IMR-90 (cell line): ENCODE measurements at regions not wholly inside any gene's neighbourhood (a gene's known extent, or its start where the extent isn't known, plus 50 kb on each side); places are given as distances from the start of the nearest gene placed in this dataset.

Experiments used
- ATAC-seq: fragments of 200-7000 bp; cut with Tn5 transposase; 2 replicates; pipeline ENCODE4 v1.9.1; 2020; ENCODE audit warnings: low read depth, mild to moderate bottlenecking, moderate library complexity
- BruUV-seq: library from RNA; stranded (reverse); fragments of 400-500 nt; replicated peaks from 2 replicates; lab custom pipeline; 2021; lab: Mats Ljungman, UMichigan
- CTCF ChIA-PET: fragments of 300-600 bp; formaldehyde crosslinking; extraction: SDS; loops from one replicate; lab custom pipeline; 2021; ENCODE audit warnings: antibody characterized with exemption; lab: Yijun Ruan, JAX
- POLR2A ChIA-PET: fragments of 300-600 bp; sonication (Branson Sonifier 250); formaldehyde crosslinking; loops from one replicate; lab custom pipeline; 2022; ENCODE audit warnings: antibody characterized with exemption; ENCODE audit not compliant: unreplicated experiment; lab: Charles Lee
- DNase-seq: peaks from one replicate; pipeline ENCODE4 v3.0.0; 2013
- H2AFZ ChIP-seq: replicated peaks from 2 replicates; pipeline ENCODE3; 2013; ENCODE audit warnings: low read length, mild to moderate bottlenecking; ENCODE audit not compliant: poor library complexity
- H2AK5ac ChIP-seq: 2 replicates; pipeline ENCODE4 v1.6.1; 2013; ENCODE audit warnings: low read depth, low read length, inconsistent platforms
- H2AK9ac ChIP-seq: replicated peaks from 2 replicates; pipeline ENCODE3; 2013; ENCODE audit warnings: mild to moderate bottlenecking, low read depth, low read length, moderate library complexity; ENCODE audit not compliant: poor library complexity
- H2BK120ac ChIP-seq: 2 replicates; pipeline ENCODE4 v1.6.1; 2013; ENCODE audit warnings: low read depth, low read length, inconsistent platforms
- H2BK15ac ChIP-seq: 3 replicates; pipeline ENCODE4 v1.6.1; 2013; ENCODE audit warnings: low read depth, low read length, inconsistent platforms
- H2BK20ac ChIP-seq: 2 replicates; pipeline ENCODE4 v1.6.1; 2013; ENCODE audit warnings: low read depth, mild to moderate bottlenecking, inconsistent platforms, low read length, moderate library complexity
- H2BK5ac ChIP-seq: 2 replicates; pipeline ENCODE4 v1.6.1; 2013; ENCODE audit warnings: mild to moderate bottlenecking, low read depth, low read length, inconsistent platforms; ENCODE audit not compliant: poor library complexity, severe bottlenecking
- H3K14ac ChIP-seq: replicated peaks from 2 replicates; pipeline ENCODE4 v1.6.1; 2013; ENCODE audit warnings: low read depth, low read length, inconsistent platforms
- H3K18ac ChIP-seq: 2 replicates; pipeline ENCODE4 v1.6.1; 2013; ENCODE audit warnings: low read depth, low read length, control low read depth
- H3K23ac ChIP-seq: 2 replicates; pipeline ENCODE4 v1.6.1; 2013; ENCODE audit warnings: low read depth, low read length, inconsistent platforms
- H3K27ac ChIP-seq: 2 replicates; pipeline ENCODE4 v1.5.1; 2013; ENCODE audit warnings: mild to moderate bottlenecking, control low read depth, low read length; ENCODE audit not compliant: insufficient read depth
- H3K27me3 ChIP-seq: 2 replicates; pipeline ENCODE4 v1.6.1; 2013; ENCODE audit warnings: low read length; ENCODE audit not compliant: control insufficient read depth, insufficient read depth
- H3K36me3 ChIP-seq: 2 replicates; pipeline ENCODE4 v1.6.1; 2013; ENCODE audit warnings: low read length, mixed read lengths; ENCODE audit not compliant: control insufficient read depth, insufficient read depth
- H3K4ac ChIP-seq: 2 replicates; pipeline ENCODE4 v1.6.1; 2013; ENCODE audit warnings: low read depth, low read length, inconsistent platforms
- H3K4me1 ChIP-seq: 2 replicates; pipeline ENCODE4 v1.6.1; 2013; ENCODE audit warnings: low read length, mixed read lengths; ENCODE audit not compliant: control insufficient read depth, insufficient read depth
- H3K4me2 ChIP-seq: 2 replicates; pipeline ENCODE4 v1.6.1; 2013; ENCODE audit warnings: low read depth, mild to moderate bottlenecking, control low read depth, low read length, moderate library complexity
- H3K4me3 ChIP-seq: 2 replicates; pipeline ENCODE4 v1.5.1; 2013; ENCODE audit warnings: low read depth, mild to moderate bottlenecking, control low read depth, low read length, moderate library complexity; ENCODE audit not compliant: insufficient read depth
- H3K56ac ChIP-seq: 2 replicates; pipeline ENCODE4 v1.6.1; 2013; ENCODE audit warnings: low read length, inconsistent platforms; ENCODE audit not compliant: insufficient read depth; ENCODE audit errors: extremely low read depth
- H3K79me1 ChIP-seq, 2 experiments: 2 replicates each; pipeline ENCODE4 v1.6.1; 2013; ENCODE audit warnings: low read length in 2 of 2, inconsistent platforms in 1 of 2, low read depth in 1 of 2
- H3K9ac ChIP-seq: 2 replicates; pipeline ENCODE4 v1.6.1; 2013; ENCODE audit warnings: low read depth, low read length, control low read depth
- H3K9me1 ChIP-seq: 2 replicates; pipeline ENCODE4 v1.6.1; 2013; ENCODE audit warnings: low read length, inconsistent platforms; ENCODE audit not compliant: insufficient read depth
- H3K9me3 ChIP-seq: 2 replicates; pipeline ENCODE4 v1.6.1; 2013; ENCODE audit warnings: low read length; ENCODE audit not compliant: control insufficient read depth, insufficient read depth
- H4K20me1 ChIP-seq: 2 replicates; pipeline ENCODE4 v1.6.1; 2013; ENCODE audit warnings: low read length, inconsistent platforms; ENCODE audit not compliant: insufficient read depth
- H4K5ac ChIP-seq: 2 replicates; pipeline ENCODE4 v1.6.1; 2013; ENCODE audit warnings: mild to moderate bottlenecking, low read depth, low read length, control low read depth
- H4K8ac ChIP-seq, 2 experiments: 2 replicates each; pipeline ENCODE4 v1.6.1; 2013; ENCODE audit warnings: low read depth in 2 of 2, low read length in 2 of 2, control low read depth in 1 of 2, inconsistent platforms in 1 of 2
- H4K91ac ChIP-seq: 2 replicates; pipeline ENCODE4 v1.6.1; 2013; ENCODE audit warnings: low read depth, low read length, inconsistent platforms; ENCODE audit not compliant: insufficient read depth
- BHLHE40 ChIP-seq: fragments of 150-350 bp; IDR thresholded peaks from 2 replicates; pipeline ENCODE4 v1.6.1; 2016; ENCODE audit warnings: mild to moderate bottlenecking, low read depth, low read length
- CEBPB ChIP-seq: IDR thresholded peaks from 2 replicates; pipeline ENCODE4 v1.6.1; 2012; ENCODE audit warnings: low read depth, low read length, improper control_type of control experiment
- CHD1 ChIP-seq: IDR thresholded peaks from 2 replicates; pipeline ENCODE4 v1.6.1; 2012; ENCODE audit warnings: low read depth, low read length, improper control_type of control experiment
- CTCF ChIP-seq: conservative IDR thresholded peaks from 2 replicates; pipeline ENCODE4 v1.5.1; 2012; ENCODE audit warnings: mild to moderate bottlenecking, low read depth, low read length, improper control_type of control experiment
- ELK1 ChIP-seq: fragments of 150-350 bp; IDR thresholded peaks from 2 replicates; pipeline ENCODE4 v1.6.1; 2016; ENCODE audit warnings: low read depth, mild to moderate bottlenecking, low read length, moderate library complexity, borderline replicate concordance
- FOS ChIP-seq: fragments of 150-350 bp; IDR thresholded peaks from 2 replicates; pipeline ENCODE4 v1.6.1; 2016; ENCODE audit warnings: low read depth, low read length
- MAFK ChIP-seq: IDR thresholded peaks from 2 replicates; pipeline ENCODE4 v1.6.1; 2012; ENCODE audit warnings: low read depth, low read length, improper control_type of control experiment
- MAZ ChIP-seq: IDR thresholded peaks from 2 replicates; pipeline ENCODE4 v1.6.1; 2012; ENCODE audit warnings: low read depth, mild to moderate bottlenecking, low read length, improper control_type of control experiment, moderate library complexity, borderline replicate concordance
- MXI1 ChIP-seq: IDR thresholded peaks from 2 replicates; pipeline ENCODE4 v1.6.1; 2012; ENCODE audit warnings: low read depth, mild to moderate bottlenecking, low read length, moderate library complexity, borderline replicate concordance
- NFE2L2 ChIP-seq: fragments of 150-350 bp; IDR thresholded peaks from 2 replicates; pipeline ENCODE4 v1.6.1; 2016; ENCODE audit warnings: low read depth, mild to moderate bottlenecking, low read length
- RAD21 ChIP-seq: IDR thresholded peaks from 2 replicates; pipeline ENCODE4 v1.6.1; 2012; ENCODE audit warnings: low read length, improper control_type of control experiment
- RCOR1 ChIP-seq: IDR thresholded peaks from 2 replicates; pipeline ENCODE4 v1.6.1; 2012; ENCODE audit warnings: mild to moderate bottlenecking, low read length, improper control_type of control experiment; ENCODE audit not compliant: insufficient replicate concordance
- RFX5 ChIP-seq: IDR thresholded peaks from 2 replicates; pipeline ENCODE4 v1.8.0; 2012; ENCODE audit warnings: low read depth, mild to moderate bottlenecking, low read length, moderate library complexity
- WGBS, 2 experiments: methylation state at CpG; one replicate each; pipeline versions ENCODE4 v1.1.5 to v1.1.7; 2013; ENCODE audit warnings: missing lambda C conversion rate in 2 of 2; ENCODE audit not compliant: insufficient read length in 1 of 2; ENCODE audit errors: extremely low coverage in 2 of 2; 5-methylcytosine and 5-hydroxymethylcytosine counted together
- dilution Hi-C: fragments of 300-500 bp; cut with HindIII; formaldehyde crosslinking; loops from one replicate; pipeline ENCODE4 v1.14.3; 2018; ENCODE audit warnings: low sequenced_read_pairs; ENCODE audit not compliant: unreplicated experiment
- in situ Hi-C: fragments of 300-500 bp; cut with MboI; formaldehyde crosslinking; loops from 3 replicates; pipeline ENCODE4 v1.14.3; 2019; ENCODE audit warnings: low sequenced_read_pairs, inconsistent platforms, mixed read lengths
- intact Hi-C: fragments of 100-400 bp; cut with micrococcal nuclease; formaldehyde crosslinking; loops from 2 replicates; pipeline ENCODE4 v1.10.0; 2022

- H2BK5ac ChIP-seq = no peak overlapping the region
- H2BK120ac ChIP-seq = no peak overlapping the region
- no peak overlapping the region for H3K4me2 ChIP-seq
- H3K4ac ChIP-seq = no peak overlapping the region
- H2AK5ac ChIP-seq = no peak overlapping the region
- no peak overlapping the region for H3K18ac ChIP-seq
- no peak overlapping the region for H3K23ac ChIP-seq
- no peak for DNase-seq
- H3K9me3 ChIP-seq = no peaks in the 10 kb centered on the region
- H3K4me3 ChIP-seq = no peak overlapping the region
- H3K56ac ChIP-seq = no peak overlapping the region
- no peak for TF ChIP-seq RFX5
- TF ChIP-seq MAFK = no peak
- no peak for TF ChIP-seq NFE2L2
- no peak for TF ChIP-seq MXI1
- TF ChIP-seq MAZ = no peak
- no peak for TF ChIP-seq RCOR1
- no peak for TF ChIP-seq RAD21
- no peak for TF ChIP-seq CEBPB
- TF ChIP-seq FOS = no peak
- no peak for TF ChIP-seq CHD1
- TF ChIP-seq CTCF = no peak
- TF ChIP-seq BHLHE40 = no peak
- no peak for TF ChIP-seq ELK1
- H3K9me1 ChIP-seq = no peaks in the 10 kb centered on the region
- H2AK9ac ChIP-seq = no peak overlapping the region
- ChIA-PET CTCF (no interaction called here), POLR2A (no interaction called here)
- no peak overlapping the region for H3K9ac ChIP-seq
- BruUV-seq = no TSS peak
- 0 out of 2 replicates have a peak, but pooled peaks cover 1% of the 10 kb centered on the region for H3K4me1 ChIP-seq
- no peak overlapping the region for H3K27ac ChIP-seq
- ATAC-seq = no peak
- H3K27me3 ChIP-seq = no peaks in the 10 kb centered on the region; the same call in none of the 2 replicates
- no peak overlapping the region for H4K8ac ChIP-seq
- H3K36me3 ChIP-seq = no peaks in the 10 kb centered on the region
- in situ Hi-C loops (no loop called here), intact Hi-C loops (no loop called here), dilution Hi-C loops (no loop called here)
- no peak overlapping the region for H2AFZ ChIP-seq
- no peak overlapping the region for H2BK20ac ChIP-seq
- H4K20me1 ChIP-seq = no peaks in the 10 kb centered on the region
- 57% methylated on average over 4 of the region's 9 CpGs; no CpG with 5 or more reads in 1 of the 2 experiments for WGBS, 2 experiments
- H4K91ac ChIP-seq = no peak overlapping the region
- no peaks in the 10 kb centered on the region for H3K79me1 ChIP-seq
- H2BK15ac ChIP-seq = no peak overlapping the region
- H4K5ac ChIP-seq = no peak overlapping the region
- H3K14ac ChIP-seq = no peak overlapping the region
These were observed 57.6 kb upstream of the LMTK2 start for GRCh38 chr7:98049034-98049433.
